B cell (primary cell): ENCODE measurements at regions not wholly inside any gene's neighbourhood (a gene's known extent, or its start where the extent isn't known, plus 50 kb on each side); places are given as distances from the start of the nearest gene placed in this dataset.

Experiments
- ATAC-seq: fragments of 200-7000 bp; cut with Tn5 transposase; one replicate; pipeline ENCODE4 v1.10.0; 2021; ENCODE audit warnings: low read depth, mild to moderate bottlenecking, moderate number of reproducible peaks, moderate library complexity
- CTCF ChIA-PET: fragments of 350-600 bp; sonication (Branson Sonifier 250); formaldehyde crosslinking; loops from one replicate; lab custom pipeline; 2021; ENCODE audit warnings: antibody characterized with exemption, inconsistent platforms; lab: Charles Lee
- POLR2A ChIA-PET: fragments of 350-600 bp; sonication (Branson Sonifier 250); formaldehyde crosslinking; loops from one replicate; lab custom pipeline; 2021; ENCODE audit warnings: antibody characterized with exemption; lab: Charles Lee
- DNase-seq: peaks from one replicate; pipeline ENCODE4 v3.0.0; 2013
- H2AFZ ChIP-seq: 2 replicates; pipeline ENCODE4 v1.6.1; 2012; ENCODE audit warnings: mild to moderate bottlenecking, low read depth, low read length; ENCODE audit not compliant: insufficient read depth, poor library complexity, severe bottlenecking
- H3K27ac ChIP-seq, 2 donors: 1 replicate in 1 of 2; 2 replicates in 1 of 2; pipeline ENCODE4 v1.5.1; 2012 to 2013; ENCODE audit warnings: low read length in 2 of 2, mild to moderate bottlenecking in 2 of 2, moderate library complexity in 1 of 2
- H3K27me3 ChIP-seq, 4 experiments: fragments of 200-600 bp in 1 of 4; sonication (generic) in 1 of 4; replicated peaks in 1 of 4; 1 replicate in 2 of 4; 2 replicates in 2 of 4; pipeline versions ENCODE4 v1.6.1 to v1.7.0; 2013 to 2016; ENCODE audit warnings: low read length in 3 of 4, mild to moderate bottlenecking in 2 of 4, mixed read lengths in 1 of 4, moderate library complexity in 1 of 4; ENCODE audit not compliant: insufficient read depth in 4 of 4, control insufficient read depth in 3 of 4; ENCODE audit errors: control extremely low read depth in 1 of 4
- H3K36me3 ChIP-seq, 2 experiments: replicated peaks in 1 of 2; 1 replicate in 1 of 2; 2 replicates in 1 of 2; pipeline versions ENCODE4 v1.6.1 to v1.7.1; 2013; ENCODE audit warnings: low read length in 1 of 2; ENCODE audit not compliant: insufficient read depth in 2 of 2, control insufficient read depth in 1 of 2; ENCODE audit errors: control extremely low read depth in 1 of 2, extremely low read depth in 1 of 2
- H3K4me1 ChIP-seq, 2 donors: fragments of 200-600 bp in 1 of 2; sonication (generic) in 1 of 2; 1 replicate in 1 of 2; 2 replicates in 1 of 2; pipeline versions ENCODE4 v1.5.1 to v1.6.1; 2013 to 2017; ENCODE audit warnings: low read length in 2 of 2; ENCODE audit not compliant: control insufficient read depth in 2 of 2, insufficient read depth in 2 of 2
- H3K4me2 ChIP-seq: replicated peaks from 2 replicates; pipeline ENCODE3; 2012; ENCODE audit warnings: mild to moderate bottlenecking, low read depth, low read length; ENCODE audit not compliant: poor library complexity, severe bottlenecking
- H3K4me3 ChIP-seq, 5 experiments: fragments of 200-600 bp in 1 of 5; sonication (generic) in 1 of 5; 1 replicate in 3 of 5; 2 replicates in 2 of 5; pipeline versions ENCODE4 v1.5.1 to v1.7.0; 2011 to 2016; ENCODE audit warnings: low read length in 4 of 5, mild to moderate bottlenecking in 4 of 5, low read depth in 2 of 5, control low read depth in 1 of 5, moderate library complexity in 1 of 5; ENCODE audit not compliant: insufficient read depth in 1 of 5; ENCODE audit errors: control extremely low read depth in 1 of 5, extremely low read depth in 1 of 5
- H3K79me2 ChIP-seq: fragments of 200-600 bp; sonication (generic); one replicate; pipeline ENCODE4 v1.6.0; 2016; ENCODE audit warnings: low read length; ENCODE audit not compliant: control insufficient read depth, insufficient read depth
- H3K9ac ChIP-seq: fragments of 200-600 bp; sonication (generic); 2 replicates; pipeline ENCODE4 v1.6.1; 2017; ENCODE audit warnings: mild to moderate bottlenecking, low read length, moderate library complexity
- H3K9me3 ChIP-seq, 3 donors: one replicate each; pipeline versions ENCODE4 v1.6.1 to v1.7.1; 2013; ENCODE audit warnings: low read length in 2 of 3; ENCODE audit not compliant: control insufficient read depth in 2 of 3, insufficient read depth in 1 of 3; ENCODE audit errors: control extremely low read depth in 1 of 3
- H4K20me1 ChIP-seq: 2 replicates; pipeline ENCODE4 v1.6.0; 2012; ENCODE audit warnings: mild to moderate bottlenecking, low read length; ENCODE audit not compliant: insufficient read depth, control insufficient read depth, poor library complexity, severe bottlenecking
- H3K27ac Mint-ChIP-seq: one replicate; pipeline ENCODE4 v1.8.0; 2021; ENCODE audit warnings: mixed read lengths
- H3K27me3 Mint-ChIP-seq: one replicate; pipeline ENCODE4 v1.8.0; 2021; ENCODE audit warnings: mixed read lengths
- H3K4me1 Mint-ChIP-seq: one replicate; pipeline ENCODE4 v1.8.0; 2021; ENCODE audit warnings: mixed read lengths
- H3K4me3 Mint-ChIP-seq: one replicate; pipeline ENCODE4 v1.8.0; 2021; ENCODE audit warnings: mixed read lengths
- H3K9me3 Mint-ChIP-seq: one replicate; pipeline ENCODE4 v1.8.0; 2022; ENCODE audit warnings: mixed read lengths; ENCODE audit not compliant: insufficient read depth
- CTCF ChIP-seq: fragments of 200-600 bp; IDR thresholded peaks from one replicate; pipeline ENCODE4 v1.8.0; 2022; ENCODE audit warnings: antibody characterized with exemption, mild to moderate bottlenecking
- EZH2 ChIP-seq: IDR thresholded peaks from 2 replicates; pipeline ENCODE4 v1.6.1; 2012; ENCODE audit warnings: borderline replicate concordance, low read depth, mild to moderate bottlenecking, moderate library complexity, low read length; ENCODE audit not compliant: insufficient read depth, poor library complexity, severe bottlenecking
- WGBS: methylation state at CpG from one replicate; pipeline ENCODE4 v1.1.5; 2013; ENCODE audit warnings: missing lambda C conversion rate; ENCODE audit not compliant: insufficient coverage; 5-methylcytosine and 5-hydroxymethylcytosine counted together
- intact Hi-C: fragments of 100-400 bp; cut with micrococcal nuclease; formaldehyde crosslinking; loops from one replicate; pipeline ENCODE4 v1.10.0; 2022

DNA sequence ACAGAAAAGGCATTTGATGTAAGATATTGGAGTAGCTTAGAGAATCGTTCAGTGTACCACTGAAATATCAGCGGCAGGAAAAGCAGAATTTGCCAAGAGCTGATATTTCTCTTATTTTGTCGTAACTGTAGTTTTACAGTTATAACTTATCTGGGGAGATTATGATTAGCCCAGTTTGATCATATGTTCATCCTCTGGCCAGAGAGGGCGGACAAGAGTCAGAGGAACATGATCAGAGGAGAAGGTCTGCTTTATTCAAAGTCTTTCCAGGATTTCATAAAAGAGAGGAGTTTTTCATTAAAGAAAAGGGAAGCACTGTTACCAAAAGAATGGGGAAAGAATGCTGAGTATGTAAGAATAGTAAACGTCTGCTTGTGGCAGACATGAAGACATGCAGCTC, 1655.6 kb downstream of the DPP10 start:
- Histone ChIP-seq H3K27ac (no peak overlapping the region), H3K4me1 (no peaks in the 10 kb centered on the region), H3K79me2 (no peaks in the 10 kb centered on the region), H3K4me2 (no peak overlapping the region), H3K4me3 (no peak overlapping the region), H3K9me3 (peaks cover 0 to 13% (median 0%) of the 10 kb centered on the region in 3 donors), H4K20me1 (no peaks in the 10 kb centered on the region), H3K36me3 (no peaks in the 10 kb centered on the region), H3K27me3 (no peaks in the 10 kb centered on the region), H3K9ac (no peak overlapping the region), H2AFZ (no peak overlapping the region)
- Mint-ChIP-seq H3K4me1 (no peaks in the 10 kb centered on the region), H3K27ac (no peak overlapping the region), H3K4me3 (no peak overlapping the region), H3K27me3 (no peaks in the 10 kb centered on the region), H3K9me3 (peaks cover 7% of the 10 kb centered on the region)
- POLR2A ChIA-PET = no interaction called here
- no peak for DNase-seq
- intact Hi-C loops = no loop called here
- no peak for ATAC-seq
- 93% methylated on average over 4 of the region's 5 CpGs for WGBS
- CTCF ChIA-PET = no interaction called here
- TF ChIP-seq CTCF = no peak
- no peak for TF ChIP-seq EZH2

- Histone ChIP-seq H3K4me2 (no peak overlapping the region), H3K36me3 (no peaks in the 10 kb centered on the region), H2AFZ (no peak overlapping the region), H3K79me2 (no peaks in the 10 kb centered on the region), H4K20me1 (no peaks in the 10 kb centered on the region), H3K4me1 (no peaks in the 10 kb centered on the region), H3K27me3 (no peaks in the 10 kb centered on the region), H3K4me3 (no peak overlapping the region), H3K9me3 (peaks cover 0 to 5% (median 0%) of the 10 kb centered on the region in 3 donors), H3K9ac (no peak overlapping the region), H3K27ac (no peak overlapping the region)
- DNase-seq (no peak), ATAC-seq (no peak)
- Mint-ChIP-seq H3K27ac (no peak overlapping the region), H3K9me3 (peaks cover 5% of the 10 kb centered on the region), H3K27me3 (no peaks in the 10 kb centered on the region), H3K4me3 (no peak overlapping the region), H3K4me1 (no peaks in the 10 kb centered on the region)
- intact Hi-C loops = no loop called here
- WGBS = no CpG with 5 or more reads among the region's 1 CpG
- CTCF ChIA-PET = no interaction called here
- TF ChIP-seq CTCF = no peak
- no peak for TF ChIP-seq EZH2
- POLR2A ChIA-PET = no interaction called here
Observed at GRCh38 chr2:116109471-116109870, 1667.0 kb downstream of the DPP10 start.
